ENCODE measurements at regions not wholly inside any gene's neighbourhood (a gene's known extent, or its start where the extent isn't known, plus 50 kb on each side); places are given as distances from the start of the nearest gene placed in this dataset.
"Not testable (repeated sequence)": the region's sequence is repeated elsewhere in the genome, so short reads cannot be mapped to it uniquely, and the experiment has no call there.

DNA sequence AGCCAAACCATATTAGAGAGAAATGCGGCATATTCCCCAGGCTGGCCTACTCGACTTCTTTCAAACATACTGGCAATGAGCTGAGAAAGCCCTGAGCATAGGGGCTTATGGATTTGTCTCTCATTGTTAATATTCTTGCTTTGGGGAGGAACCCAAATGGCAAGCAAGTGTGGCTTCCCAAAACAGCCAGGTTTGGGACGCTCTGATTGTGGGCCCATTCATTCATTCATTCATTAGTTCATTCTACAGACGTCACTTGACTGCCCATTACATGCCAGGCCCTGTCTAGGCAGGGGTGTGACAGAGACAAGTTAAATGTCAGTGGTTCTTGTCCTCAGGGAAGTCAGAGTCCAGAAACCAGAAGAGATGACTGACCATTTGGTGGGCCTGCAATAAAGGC is 77.4 kb upstream of the THBS1 start:
- no peak for DNase-seq (ENCODE audit: low spot score)

GRCh38 chr15:39504808-39505207 is 76.1 kb upstream of the THBS1 start:
- peak; percentile 26 for DNase-seq (ENCODE audit: low spot score)

GRCh38 chr15:39506146-39506545 is 74.7 kb upstream of the THBS1 start:
- no peak for DNase-seq (ENCODE audit: low spot score)

DNA sequence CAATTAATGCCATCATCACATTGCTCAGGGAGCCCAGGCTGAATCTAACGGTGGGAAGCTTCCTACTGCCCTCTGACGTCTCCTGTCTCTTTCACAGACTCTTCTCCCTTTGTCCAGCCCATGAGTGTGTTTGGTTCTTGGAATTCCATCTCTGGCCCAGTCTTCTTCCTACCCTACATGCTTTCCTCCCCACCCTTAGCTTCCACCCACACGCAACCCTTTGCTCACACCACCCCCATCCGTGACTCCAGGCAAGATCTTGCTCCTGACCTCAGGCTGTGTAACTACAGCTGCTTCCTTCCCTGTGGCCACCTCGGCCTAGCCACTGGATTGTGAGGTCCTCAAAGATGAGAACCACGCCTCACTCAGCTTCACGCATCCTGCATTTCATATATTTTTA is 72.3 kb upstream of the THBS1 start:
- no peak for DNase-seq (ENCODE audit: low spot score)

DNA sequence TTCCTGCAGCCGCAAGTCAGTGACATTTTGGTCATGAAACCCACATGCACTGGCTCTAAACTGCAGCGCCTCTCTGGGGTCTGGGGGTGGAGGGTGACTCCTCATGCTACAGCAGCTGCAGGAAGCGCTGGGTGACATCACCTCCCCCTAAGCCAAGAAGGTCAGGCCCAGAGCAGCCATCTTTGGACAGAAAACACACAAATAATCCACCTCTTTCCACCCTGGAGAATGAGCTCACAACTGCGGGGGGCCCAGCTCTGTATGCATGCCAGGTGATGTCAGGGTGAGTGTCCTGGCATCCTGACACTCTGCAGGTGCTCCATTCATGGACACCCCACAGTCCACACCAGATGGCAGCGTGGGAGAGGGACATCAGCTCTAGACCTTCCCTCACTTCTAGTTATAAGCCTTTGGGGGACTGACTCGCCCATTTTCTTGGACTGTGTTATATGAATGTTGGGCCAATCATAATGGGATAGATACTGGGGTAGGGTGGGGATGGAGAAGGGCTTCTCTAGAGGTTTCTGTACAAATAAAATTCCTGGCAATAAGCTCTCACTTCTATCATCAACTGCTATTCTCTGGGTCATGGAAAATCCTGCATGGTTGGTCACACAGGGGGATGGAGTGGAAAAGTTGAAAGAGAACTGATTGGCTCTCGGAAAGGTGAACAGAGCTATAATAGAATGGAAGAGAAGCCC is 70.7 kb upstream of the THBS1 start:
- DNase-seq (ENCODE audit: low spot score), result no peak

- DNase-seq (ENCODE audit: low spot score), result peak; percentile 77
These were observed 69.6 kb upstream of the THBS1 start for GRCh38 chr15:39511000-39511915.

- peak; percentile 17 for DNase-seq (ENCODE audit: low spot score)
These were observed 69.0 kb upstream of the THBS1 start for GRCh38 chr15:39511916-39512260.

DNA sequence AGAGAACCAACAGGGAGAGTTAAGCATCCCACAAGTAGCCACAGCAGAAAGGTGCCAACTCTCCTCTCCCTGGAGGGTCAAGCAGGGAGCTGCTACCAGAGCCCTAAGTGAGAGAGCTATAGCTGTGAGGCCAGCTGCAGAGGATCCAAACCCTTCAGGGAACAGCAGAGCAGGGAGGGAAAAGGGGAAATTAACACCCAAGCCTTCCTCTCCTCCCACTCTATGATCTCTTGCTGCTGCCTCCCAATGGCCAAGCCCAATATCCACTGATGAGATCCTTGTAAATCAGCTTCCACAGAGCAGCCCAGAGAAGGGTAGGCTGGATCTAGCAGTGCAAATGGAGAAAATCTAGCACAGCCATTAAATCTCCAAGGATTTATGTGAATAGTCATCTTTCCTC is 68.2 kb upstream of the THBS1 start:
- no peak for DNase-seq (ENCODE audit: low spot score)

DNA sequence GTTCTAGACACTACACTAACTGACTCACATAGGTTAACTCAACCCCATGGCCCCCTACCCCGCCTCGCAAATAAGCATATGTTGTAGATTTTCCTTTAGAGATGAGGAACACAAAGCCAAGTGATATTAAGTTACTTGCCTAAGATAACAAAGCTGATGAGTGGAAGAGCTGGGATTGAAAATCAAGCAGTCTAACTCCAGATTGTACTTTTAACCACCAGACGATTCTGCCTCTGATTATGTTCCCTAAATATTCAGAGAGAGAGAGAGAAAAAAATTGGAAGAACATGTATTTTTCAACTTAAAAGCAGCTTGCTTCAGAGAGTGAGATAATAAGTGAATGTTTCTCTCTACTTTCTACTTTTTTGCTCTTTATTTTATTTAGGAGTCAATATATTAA is 66.9 kb upstream of the THBS1 start:
- no peak for DNase-seq (ENCODE audit: low spot score)

DNA sequence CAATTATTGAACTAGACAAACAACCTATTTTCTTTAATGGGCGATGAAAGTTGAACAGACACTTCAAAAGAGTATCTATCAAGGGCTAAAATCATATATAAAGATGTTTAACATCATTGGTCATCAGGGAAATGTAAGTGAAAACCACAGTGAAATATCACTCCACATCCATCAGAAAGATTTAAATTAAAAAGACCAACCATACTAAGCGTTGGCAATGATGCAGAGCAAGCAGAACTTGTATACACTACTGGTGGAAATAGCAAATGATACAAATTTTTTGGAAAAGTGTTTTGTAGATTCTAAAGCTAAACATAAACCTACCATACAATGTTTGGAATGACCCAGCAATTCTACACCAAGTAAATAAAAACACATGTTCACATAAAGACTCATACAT is 65.9 kb upstream of the THBS1 start:
- no peak for DNase-seq (ENCODE audit: low spot score)

- DNase-seq (ENCODE audit: low spot score), result no peak
These were observed 65.1 kb upstream of the THBS1 start for GRCh38 chr15:39515765-39516164.

DNA sequence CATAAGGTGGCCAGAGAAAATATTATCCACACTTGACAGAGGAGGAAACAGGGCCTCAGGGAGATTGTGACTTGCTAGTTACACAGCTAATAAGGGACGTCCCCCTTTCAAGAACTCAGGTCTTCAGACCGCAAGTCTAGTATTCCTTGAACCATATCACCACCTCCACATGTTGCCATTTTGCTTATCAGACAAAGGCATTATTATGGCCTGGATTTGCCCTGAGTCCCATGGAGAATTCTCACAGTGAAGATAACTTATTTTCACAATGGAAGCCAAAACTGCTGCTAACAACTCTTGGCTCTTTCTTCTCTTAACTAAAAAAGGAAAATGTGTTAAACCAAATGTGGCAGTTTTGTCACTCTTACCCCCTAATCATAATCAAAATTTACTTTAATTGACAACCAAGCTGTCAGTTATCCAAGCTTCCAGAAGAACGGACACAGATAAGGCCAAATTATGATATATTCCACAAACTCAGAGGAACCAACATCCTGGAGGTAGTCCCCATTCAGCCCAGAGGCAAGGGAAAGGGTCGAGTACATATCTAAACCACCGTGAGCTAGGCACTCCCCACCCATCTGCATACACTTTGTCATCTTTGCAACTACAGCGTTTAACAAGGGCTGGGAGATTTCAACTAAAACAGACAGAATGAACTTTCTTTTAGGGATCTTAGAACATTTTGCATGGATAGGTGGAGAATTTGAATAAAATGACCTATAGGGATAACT is 63.6 kb upstream of the THBS1 start:
- no peak for DNase-seq (ENCODE audit: low spot score)

DNA sequence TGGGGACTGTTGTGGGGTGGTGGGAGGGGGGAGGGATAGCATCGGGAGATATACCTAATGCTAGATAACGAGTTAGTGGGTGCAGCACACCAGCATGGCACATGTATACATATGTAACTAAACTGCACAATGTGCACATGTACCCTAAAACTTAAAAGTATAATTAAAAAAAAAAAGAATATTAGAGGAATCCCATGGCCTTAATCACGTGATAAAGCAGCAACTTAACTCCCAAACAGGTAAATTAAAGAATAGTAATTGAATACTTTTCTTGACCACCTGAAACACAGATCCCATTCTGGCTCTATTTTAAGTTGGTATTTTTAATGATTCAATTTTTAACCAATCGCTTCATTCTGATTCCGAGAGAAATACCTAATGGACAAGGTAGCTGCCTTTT is 56.9 kb upstream of the THBS1 start:
- not testable (repeated sequence) for DNase-seq (ENCODE audit: low spot score)

DNA sequence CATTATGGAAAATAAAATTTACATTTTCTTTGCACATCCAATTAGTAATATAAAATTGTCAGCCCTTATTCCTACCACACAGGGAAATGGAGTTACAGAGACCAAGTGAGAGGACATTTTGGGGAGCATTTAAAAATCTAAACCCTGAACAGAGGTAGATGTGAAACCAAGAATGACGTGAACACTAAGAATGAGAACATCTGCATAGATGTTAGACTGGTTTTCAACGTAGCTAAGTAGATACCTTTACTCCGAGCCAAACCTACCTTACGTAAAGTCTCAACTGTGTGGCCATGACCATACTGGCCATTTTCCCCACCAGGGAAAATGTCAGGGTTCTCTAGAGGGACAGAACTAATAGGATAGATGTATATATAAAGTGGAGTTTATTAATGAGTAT is 51.4 kb upstream of the THBS1 start:
- no peak for DNase-seq (ENCODE audit: low spot score)

DNA sequence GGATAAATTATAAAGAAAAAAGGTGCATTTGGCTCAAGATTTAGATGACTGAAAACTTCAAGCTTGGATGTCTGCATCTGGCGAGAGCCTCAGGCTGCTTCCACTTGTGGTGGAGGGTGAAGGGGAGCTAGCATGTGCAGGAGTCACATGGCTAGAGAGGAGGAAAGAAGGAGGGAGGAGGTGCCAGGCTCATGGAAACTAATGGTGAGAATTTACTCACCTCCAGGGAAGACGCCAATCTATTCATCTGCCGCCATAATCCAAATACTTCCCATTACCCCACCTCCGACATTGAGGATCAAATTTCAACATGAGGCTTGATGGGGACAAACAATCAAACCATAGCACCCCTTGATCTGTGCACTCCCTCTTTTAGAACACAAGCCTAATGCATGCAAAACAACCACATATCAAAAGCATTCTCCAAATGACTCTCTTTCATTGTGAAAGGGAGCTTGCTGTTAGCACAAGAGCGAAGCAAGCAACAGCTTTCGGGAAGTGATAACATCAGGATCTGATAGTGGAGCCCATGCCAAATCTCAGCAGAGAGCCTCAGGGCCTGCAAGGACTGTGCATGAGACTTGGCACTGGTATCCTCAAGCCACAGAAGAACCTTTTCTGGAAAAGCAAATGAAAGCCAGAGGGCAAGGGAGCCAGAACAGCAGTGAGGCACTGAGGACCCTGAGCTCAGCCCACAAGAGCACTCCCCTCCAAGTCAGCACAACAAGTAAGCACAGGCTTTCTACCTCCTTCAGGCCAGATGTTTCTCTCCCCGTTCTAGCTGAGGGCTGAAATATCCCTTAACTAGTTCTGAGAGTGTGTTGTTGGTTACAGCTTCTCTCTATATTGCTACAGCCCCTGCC is 50.2 kb upstream of the THBS1 start:
- no peak for DNase-seq (ENCODE audit: low spot score)
